ENCODE measurements at regions not wholly inside any gene's neighbourhood (a gene's known extent, or its start where the extent isn't known, plus 50 kb on each side); places are given as distances from the start of the nearest gene placed in this dataset.

DNA sequence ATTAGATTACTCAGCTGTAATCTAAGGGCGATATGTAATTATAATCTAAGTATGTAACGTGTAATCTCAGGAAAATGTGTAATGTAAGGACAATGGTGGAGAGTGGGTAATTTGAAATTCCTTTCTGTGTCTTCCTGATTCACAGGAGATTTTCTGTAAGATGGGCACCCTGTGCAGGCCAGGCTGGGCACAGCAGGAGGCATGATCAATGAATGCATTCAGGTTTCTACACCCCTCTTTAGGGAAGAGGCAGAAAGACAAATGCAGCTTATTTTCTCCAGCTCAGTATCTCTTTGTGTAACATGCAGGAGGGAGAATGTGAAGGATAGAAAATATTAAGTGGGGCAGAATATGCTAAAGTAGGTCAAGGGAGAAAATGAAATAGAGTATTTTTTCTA, 320.1 kb downstream of the PIK3C3 start:
- TF ChIP-seq SAFB2 (IDR thresholded peaks at IDR 0.05; ENCODE audit: borderline replicate concordance, low read depth, low read length, severe bottlenecking) (no peak), GABPB1 (CRISPR knock-in tag; IDR thresholded peaks at IDR 0.05) (no peak), EZH2 (IDR thresholded peaks at IDR 0.05; ENCODE audit: borderline replicate concordance, low read depth, low read length) (no peak), POLR2A (conservative IDR thresholded peaks at IDR 0.05) (no peak)
- TF ChIP-seq, protein P1, sequence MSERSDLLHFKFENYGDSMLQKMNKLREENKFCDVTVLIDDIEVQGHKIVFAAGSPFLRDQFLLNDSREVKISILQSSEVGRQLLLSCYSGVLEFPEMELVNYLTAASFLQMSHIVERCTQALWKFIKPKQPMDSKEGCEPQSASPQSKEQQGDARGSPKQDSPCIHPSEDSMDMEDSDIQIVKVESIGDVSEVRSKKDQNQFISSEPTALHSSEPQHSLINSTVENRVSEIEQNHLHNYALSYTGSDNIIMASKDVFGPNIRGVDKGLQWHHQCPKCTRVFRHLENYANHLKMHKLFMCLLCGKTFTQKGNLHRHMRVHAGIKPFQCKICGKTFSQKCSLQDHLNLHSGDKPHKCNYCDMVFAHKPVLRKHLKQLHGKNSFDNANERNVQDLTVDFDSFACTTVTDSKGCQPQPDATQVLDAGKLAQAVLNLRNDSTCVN (CRISPR knock-in tag; IDR thresholded peaks at IDR 0.05) = no peak
- TF ChIP-seq, protein P2, sequence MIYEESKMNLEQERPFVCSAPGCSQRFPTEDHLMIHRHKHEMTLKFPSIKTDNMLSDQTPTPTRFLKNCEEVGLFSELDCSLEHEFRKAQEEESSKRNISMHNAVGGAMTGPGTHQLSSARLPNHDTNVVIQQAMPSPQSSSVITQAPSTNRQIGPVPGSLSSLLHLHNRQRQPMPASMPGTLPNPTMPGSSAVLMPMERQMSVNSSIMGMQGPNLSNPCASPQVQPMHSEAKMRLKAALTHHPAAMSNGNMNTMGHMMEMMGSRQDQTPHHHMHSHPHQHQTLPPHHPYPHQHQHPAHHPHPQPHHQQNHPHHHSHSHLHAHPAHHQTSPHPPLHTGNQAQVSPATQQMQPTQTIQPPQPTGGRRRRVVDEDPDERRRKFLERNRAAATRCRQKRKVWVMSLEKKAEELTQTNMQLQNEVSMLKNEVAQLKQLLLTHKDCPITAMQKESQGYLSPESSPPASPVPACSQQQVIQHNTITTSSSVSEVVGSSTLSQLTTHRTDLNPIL (CRISPR knock-in tag; IDR thresholded peaks at IDR 0.05) = no peak
